HCT116 (cell line): ENCODE measurements at regions not wholly inside any gene's neighbourhood (a gene's known extent, or its start where the extent isn't known, plus 50 kb on each side); places are given as distances from the start of the nearest gene placed in this dataset.

Source experiments
- ATAC-seq: fragments of 200-7000 bp; cut with Tn5 transposase; 2 replicates; pipeline ENCODE4 v1.9.1; 2020; ENCODE audit warnings: mild to moderate bottlenecking, moderate library complexity
- BruUV-seq: library from RNA; stranded (reverse); fragments of 400-500 nt; replicated peaks from 2 replicates; lab custom pipeline; 2021; lab: Mats Ljungman, UMichigan
- CTCF ChIA-PET: fragments of 300-600 bp; sonication (Branson Sonifier 250); formaldehyde crosslinking; loops from one replicate; lab custom pipeline; 2021; ENCODE audit warnings: antibody characterized with exemption; lab: Charles Lee
- POLR2A ChIA-PET: fragments of 300-600, 350-600 bp; sonication (Branson Sonifier 250); formaldehyde crosslinking; loops from one replicate; lab custom pipeline; 2021; ENCODE audit warnings: antibody characterized with exemption; lab: Charles Lee
- RAD21 ChIA-PET, 2 experiments: fragments of 300-600 bp; sonication (Branson Sonifier 250); formaldehyde crosslinking; loops; one replicate each; lab custom pipeline; 2023; ENCODE audit warnings: low total read pairs in 2 of 2; ENCODE audit not compliant: uncharacterized antibody in 2 of 2, unreplicated experiment in 2 of 2, low non-redundant PET in 1 of 2; lab: Charles Lee
- DNase-seq: peaks from one replicate; pipeline ENCODE4 v3.0.0-alpha.2; 2010; ENCODE audit warnings: low read depth, low spot score
- H2AFZ ChIP-seq: fragments of 200-600 bp; shearing (Covaris generic), sonication (generic); 2 replicates; pipeline ENCODE4 v1.6.1; 2017; ENCODE audit warnings: low read depth, mixed run types, mixed read lengths, antibody characterized with exemption, low read length; ENCODE audit not compliant: poor library complexity, severe bottlenecking
- H3K27ac ChIP-seq: 2 replicates; pipeline ENCODE4 v1.5.1; 2012; ENCODE audit warnings: low read depth, low read length
- H3K27me3 ChIP-seq: fragments of 200-600 bp; sonication (generic); 2 replicates; pipeline ENCODE4 v1.6.1; 2016; ENCODE audit warnings: mixed run types, low read length, mixed read lengths; ENCODE audit not compliant: insufficient read depth
- H3K36me3 ChIP-seq, 2 experiments: fragments of 200-500 bp in 1 of 2; fragments of 200-600 bp in 1 of 2; sonication (Bioruptor generic) in 1 of 2; sonication (generic) in 1 of 2; 2 replicates each; pipeline versions ENCODE4 v1.5.1 to v1.6.1; 2014 to 2016; ENCODE audit warnings: low read length in 2 of 2, inconsistent platforms in 1 of 2, mixed read lengths in 1 of 2, mixed run types in 1 of 2; ENCODE audit not compliant: insufficient read depth in 2 of 2, control insufficient read depth in 1 of 2
- H3K4me1 ChIP-seq, 2 experiments: fragments of 200-600 bp in 1 of 2; sonication (generic) in 1 of 2; 2 replicates each; pipeline versions ENCODE4 v1.5.1 to v1.6.1; 2012 to 2017; ENCODE audit warnings: low read length in 2 of 2, inconsistent platforms in 1 of 2, mild to moderate bottlenecking in 1 of 2, mixed read lengths in 1 of 2, mixed run types in 1 of 2, moderate library complexity in 1 of 2; ENCODE audit not compliant: insufficient read depth in 2 of 2, control insufficient read depth in 1 of 2
- H3K4me2 ChIP-seq: fragments of 200-600 bp; sonication (generic); 2 replicates; pipeline ENCODE4 v1.6.1; 2017; ENCODE audit warnings: mixed run types, low read length, mixed read lengths
- H3K4me3 ChIP-seq, 2 experiments: fragments of 200-600 bp in 1 of 2; sonication (generic) in 1 of 2; replicated peaks in 1 of 2; 2 replicates each; pipeline ENCODE4 v1.5.1; 2011 to 2016; ENCODE audit warnings: low read length in 2 of 2, control low read depth in 1 of 2, low read depth in 1 of 2, mild to moderate bottlenecking in 1 of 2, mixed read lengths in 1 of 2, mixed run types in 1 of 2
- H3K79me2 ChIP-seq: fragments of 200-600 bp; sonication (generic); 2 replicates; pipeline ENCODE4 v1.6.1; 2017; ENCODE audit warnings: mild to moderate bottlenecking, mixed run types, low read length, moderate library complexity, mixed read lengths; ENCODE audit not compliant: insufficient read depth
- H3K9ac ChIP-seq: fragments of 200-600 bp; sonication (generic); 2 replicates; pipeline ENCODE4 v1.6.1; 2016; ENCODE audit warnings: low read length, mixed read lengths
- H3K9me2 ChIP-seq: fragments of 200-600 bp; sonication (generic), shearing (Covaris generic); 2 replicates; pipeline ENCODE4 v1.6.1; 2017; ENCODE audit warnings: mixed run types, mild to moderate bottlenecking, moderate library complexity; ENCODE audit not compliant: insufficient read depth
- H3K9me3 ChIP-seq, 2 experiments: fragments of 200-500 bp in 1 of 2; fragments of 200-600 bp in 1 of 2; sonication (Bioruptor generic) in 1 of 2; sonication (generic) in 1 of 2; 2 replicates each; pipeline ENCODE4 v1.6.1; 2014 to 2017; ENCODE audit warnings: low read length in 2 of 2, mixed read lengths in 2 of 2, inconsistent platforms in 1 of 2, low read depth in 1 of 2, mild to moderate bottlenecking in 1 of 2, mixed run types in 1 of 2, moderate library complexity in 1 of 2; ENCODE audit not compliant: control insufficient read depth in 1 of 2, insufficient read depth in 1 of 2
- H4K20me1 ChIP-seq: fragments of 200-600 bp; sonication (generic), shearing (Covaris generic); 2 replicates; pipeline ENCODE4 v1.6.1; 2017; ENCODE audit warnings: mixed run types, mild to moderate bottlenecking, moderate library complexity; ENCODE audit not compliant: insufficient read depth
- CBX3 ChIP-seq: IDR thresholded peaks from 2 replicates; pipeline ENCODE4 v1.6.1; 2012; ENCODE audit warnings: low read depth
- CEBPB ChIP-seq: IDR thresholded peaks from 2 replicates; pipeline ENCODE4 v1.6.1; 2012; ENCODE audit warnings: low read depth
- EGR1 ChIP-seq: IDR thresholded peaks from 2 replicates; pipeline ENCODE4 v1.6.1; 2012; ENCODE audit warnings: low read depth
- EZH2 ChIP-seq: fragments of 200-600 bp; sonication (generic); IDR thresholded peaks from 2 replicates; pipeline ENCODE4 v1.6.1; 2017; ENCODE audit warnings: antibody characterized with exemption, mixed run types
- EZH2phosphoT487 ChIP-seq: fragments of 200-600 bp; IDR thresholded peaks from 2 replicates; pipeline ENCODE4 v1.6.1; 2018; ENCODE audit warnings: antibody characterized with exemption, borderline replicate concordance
- FOSL1 ChIP-seq: IDR thresholded peaks from 2 replicates; pipeline ENCODE4 v1.6.1; 2012; ENCODE audit warnings: low read depth
- SRF ChIP-seq: IDR thresholded peaks from 2 replicates; pipeline ENCODE4 v1.6.1; 2012; ENCODE audit warnings: low read depth
- TCF7L2 ChIP-seq: IDR thresholded peaks from 2 replicates; pipeline ENCODE4 v1.7.0; 2011; ENCODE audit warnings: borderline replicate concordance, inconsistent platforms; ENCODE audit not compliant: insufficient read depth, insufficient read length; ENCODE audit errors: extremely low read depth
- YY1 ChIP-seq: IDR thresholded peaks from 2 replicates; pipeline ENCODE4 v1.6.1; 2011; ENCODE audit warnings: low read length, low read depth, moderate library complexity, mild to moderate bottlenecking; ENCODE audit not compliant: insufficient replicate concordance; ENCODE audit errors: extremely low read depth
- ZBTB33 ChIP-seq: IDR thresholded peaks from 2 replicates; pipeline ENCODE4 v1.6.1; 2011; ENCODE audit warnings: mild to moderate bottlenecking, low read length, moderate library complexity; ENCODE audit not compliant: insufficient replicate concordance; ENCODE audit errors: extremely low read depth
- ZFX ChIP-seq: fragments of 450-650 bp; IDR thresholded peaks from 2 replicates; pipeline ENCODE4 v1.6.1; 2017
- ZNF274 ChIP-seq: fragments of 200-500 bp; sonication (Bioruptor generic); IDR thresholded peaks from 2 replicates; pipeline ENCODE4 v1.6.1; 2014; ENCODE audit warnings: mild to moderate bottlenecking, low read depth, low read length, inconsistent platforms
- intact Hi-C: fragments of 100-400 bp; cut with micrococcal nuclease; formaldehyde crosslinking; loops from 2 replicates; pipeline ENCODE4 v1.10.0; 2022
- TF ChIP-seq, protein P1 (sequence below): IDR thresholded peaks from 2 replicates; pipeline ENCODE4 v1.6.1; 2012
- TF ChIP-seq, protein P2 (sequence below), 3 experiments: fragments of 200-600 bp in 1 of 3; sonication (generic) in 1 of 3; IDR thresholded peaks in 2 of 3; conservative IDR thresholded peaks in 1 of 3; 2 replicates each; pipeline ENCODE4 v1.5.1; 2012 to 2017; ENCODE audit warnings: low read depth in 2 of 3, low read length in 2 of 3, antibody characterized with exemption in 1 of 3, borderline replicate concordance in 1 of 3, control low read depth in 1 of 3, mild to moderate bottlenecking in 1 of 3, mixed read lengths in 1 of 3, mixed run types in 1 of 3, moderate library complexity in 1 of 3; ENCODE audit not compliant: insufficient read depth in 1 of 3

DNA sequence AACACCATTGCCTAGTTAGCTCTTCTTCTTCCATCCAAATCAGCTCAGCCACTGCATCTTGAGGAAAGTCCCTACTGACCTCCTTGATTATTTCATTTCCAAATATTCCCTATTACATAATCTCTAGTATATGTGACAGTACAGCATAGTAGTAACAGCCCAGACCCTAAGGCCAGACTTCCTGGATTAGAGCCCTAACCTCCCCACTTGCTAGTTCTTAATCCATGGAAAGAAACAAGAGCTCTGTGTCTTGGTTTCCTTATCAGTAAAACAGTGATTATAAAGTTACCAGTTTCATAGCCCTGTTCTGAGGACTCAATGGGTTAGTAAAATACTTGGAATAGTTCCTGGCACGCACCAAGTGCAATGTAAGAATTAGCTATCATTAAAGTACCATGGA lies 153.0 kb downstream of the RAP2A start:
- Histone ChIP-seq H3K4me2 (no peak overlapping the region), H3K27me3 (no peaks in the 10 kb centered on the region), H4K20me1 (no peaks in the 10 kb centered on the region), H3K79me2 (no peaks in the 10 kb centered on the region), H3K4me1 (no peaks in the 10 kb centered on the region), H3K27ac (no peak overlapping the region), H3K9ac (no peak overlapping the region), H3K4me3 (no peak overlapping the region), H2AFZ (no peak overlapping the region)
- ChIA-PET POLR2A (no interaction called here), RAD21 (no interaction called here), CTCF (no interaction called here)
- no peak for ATAC-seq
- BruUV-seq: no TSS peak
- DNase-seq: no peak
- intact Hi-C loops: loop anchor here (10.0 kb wide), 1 partner anchor 218 kb away; no protein-coding TSS in a partner anchor
- TF ChIP-seq FOSL1: no peak
- TF ChIP-seq, all 23 proteins: peak for 0
- H3K9me3 ChIP-seq: no peaks in the 10 kb centered on the region
- no peaks in the 10 kb centered on the region for H3K36me3 ChIP-seq
- H3K9me2 ChIP-seq: no peaks in the 10 kb centered on the region

- BruUV-seq: no TSS peak
- 0 out of 2 replicates have a peak, but pooled peaks have one; percentile 40 for ATAC-seq
- CTCF ChIA-PET: no interaction called here
- no peak for TF ChIP-seq CEBPB
- TF ChIP-seq, protein P1, sequence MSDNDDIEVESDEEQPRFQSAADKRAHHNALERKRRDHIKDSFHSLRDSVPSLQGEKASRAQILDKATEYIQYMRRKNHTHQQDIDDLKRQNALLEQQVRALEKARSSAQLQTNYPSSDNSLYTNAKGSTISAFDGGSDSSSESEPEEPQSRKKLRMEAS: no peak
- TF ChIP-seq ZNF274: no peak
- TF ChIP-seq, protein P2, sequence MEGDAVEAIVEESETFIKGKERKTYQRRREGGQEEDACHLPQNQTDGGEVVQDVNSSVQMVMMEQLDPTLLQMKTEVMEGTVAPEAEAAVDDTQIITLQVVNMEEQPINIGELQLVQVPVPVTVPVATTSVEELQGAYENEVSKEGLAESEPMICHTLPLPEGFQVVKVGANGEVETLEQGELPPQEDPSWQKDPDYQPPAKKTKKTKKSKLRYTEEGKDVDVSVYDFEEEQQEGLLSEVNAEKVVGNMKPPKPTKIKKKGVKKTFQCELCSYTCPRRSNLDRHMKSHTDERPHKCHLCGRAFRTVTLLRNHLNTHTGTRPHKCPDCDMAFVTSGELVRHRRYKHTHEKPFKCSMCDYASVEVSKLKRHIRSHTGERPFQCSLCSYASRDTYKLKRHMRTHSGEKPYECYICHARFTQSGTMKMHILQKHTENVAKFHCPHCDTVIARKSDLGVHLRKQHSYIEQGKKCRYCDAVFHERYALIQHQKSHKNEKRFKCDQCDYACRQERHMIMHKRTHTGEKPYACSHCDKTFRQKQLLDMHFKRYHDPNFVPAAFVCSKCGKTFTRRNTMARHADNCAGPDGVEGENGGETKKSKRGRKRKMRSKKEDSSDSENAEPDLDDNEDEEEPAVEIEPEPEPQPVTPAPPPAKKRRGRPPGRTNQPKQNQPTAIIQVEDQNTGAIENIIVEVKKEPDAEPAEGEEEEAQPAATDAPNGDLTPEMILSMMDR (IDR thresholded peaks at IDR 0.05 in 2 of 3, conservative IDR thresholded peaks at IDR 0.05 in 1 of 3; ENCODE audit: borderline replicate concordance in 1 of 3, insufficient read depth in 1 of 3, low read depth in 2 of 3, low read length in 2 of 3): peak in 2 of 3 experiments; percentile 7 to 12; a peak in 2 of 6 replicates
- no peak for TF ChIP-seq CBX3
- TF ChIP-seq YY1: no peak
- no peak for TF ChIP-seq TCF7L2
- TF ChIP-seq FOSL1: no peak
- TF ChIP-seq SRF: no peak
- TF ChIP-seq ZFX: no peak
- TF ChIP-seq ZBTB33: no peak
- no peak for TF ChIP-seq EZH2
- no peak for TF ChIP-seq EZH2phosphoT487
- TF ChIP-seq EGR1: no peak
These were observed 155.0 kb downstream of the RAP2A start for GRCh38 chr13:97588993-97589392.

More at GRCh38 chr13:97588993-97589392, 155.0 kb downstream of the RAP2A start:
- ChIA-PET RAD21 (no interaction called here), POLR2A (no interaction called here)
- no peak overlapping the region for H3K4me2 ChIP-seq
- no peak for DNase-seq
- no peak overlapping the region for H3K27ac ChIP-seq
- H3K4me1 ChIP-seq: no peaks in the 10 kb centered on the region
- H3K36me3 ChIP-seq: no peaks in the 10 kb centered on the region
- no peaks in the 10 kb centered on the region for H3K9me3 ChIP-seq
- no peaks in the 10 kb centered on the region for H4K20me1 ChIP-seq
- no peak overlapping the region for H2AFZ ChIP-seq
- no peaks in the 10 kb centered on the region for H3K27me3 ChIP-seq
- no peaks in the 10 kb centered on the region for H3K9me2 ChIP-seq
- no peak overlapping the region for H3K9ac ChIP-seq
- intact Hi-C loops: loop anchor here (10.0 kb wide), 1 partner anchor 216 kb away; no protein-coding TSS in a partner anchor
- no peaks in the 10 kb centered on the region for H3K79me2 ChIP-seq
- no peak overlapping the region for H3K4me3 ChIP-seq
